A549 (cell line): ENCODE measurements at regions not wholly inside any gene's neighbourhood (a gene's known extent, or its start where the extent isn't known, plus 50 kb on each side); places are given as distances from the start of the nearest gene placed in this dataset.
A peak's percentile ranks its signal among the peaks of the same experiment; 100 is the strongest.

Experiments
- ATAC-seq, 2 experiments: fragments of 200-7000 bp in 1 of 2; fragments of >200 bp in 1 of 2; cut with Nextera tagmentation in 1 of 2; cut with Tn5 transposase in 1 of 2; 3 replicates each; pipeline versions ENCODE4 v1.8.0 to v1.9.1; 2018 to 2020; ENCODE audit warnings: mild to moderate bottlenecking in 1 of 2, moderate library complexity in 1 of 2
- CTCF ChIA-PET: fragments of 300-600 bp; sonication (Branson Sonifier 250); formaldehyde crosslinking; extraction: SDS; loops from one replicate; lab custom pipeline; 2021; ENCODE audit warnings: antibody characterized with exemption, inconsistent platforms; lab: Yijun Ruan, JAX
- POLR2A ChIA-PET: fragments of 350-600 bp; formaldehyde crosslinking; extraction: SDS; loops from one replicate; lab custom pipeline; 2021; ENCODE audit warnings: antibody characterized with exemption, inconsistent platforms; lab: Yijun Ruan, JAX
- DNase-seq, 2 experiments: peaks; one replicate each; pipeline versions ENCODE4 v3.0.0 to v3.0.0-alpha.2; 2011 to 2016; ENCODE audit warnings: low read depth in 1 of 2, low spot score in 1 of 2
- FAIRE-seq: peaks from 2 replicates; lab custom pipeline; 2011; peaks lifted over from hg19 to GRCh38; lab: Jason Lieb, UNC
- H3K27ac ChIP-seq, 2 experiments: fragments of >200 bp; sonication (Bioruptor Twin); formaldehyde crosslinking; 3 replicates each; pipeline ENCODE4 v1.5.1; 2016 to 2017
- H3K4me1 ChIP-seq: fragments of >200 bp; sonication (Bioruptor Twin); formaldehyde crosslinking; 3 replicates; pipeline ENCODE4 v1.6.1; 2016
- H3K4me2 ChIP-seq: fragments of >200 bp; sonication (Bioruptor Twin); formaldehyde crosslinking; 3 replicates; pipeline ENCODE4 v1.6.1; 2016
- H3K4me3 ChIP-seq: fragments of >200 bp; sonication (Bioruptor Twin); formaldehyde crosslinking; 3 replicates; pipeline ENCODE4 v1.5.1; 2016
- H3K9me3 ChIP-seq: fragments of >200 bp; sonication (Bioruptor Twin); formaldehyde crosslinking; 3 replicates; pipeline ENCODE4 v1.6.1; 2016
- CBX2 ChIP-seq: fragments of 200-600 bp; sonication (generic); IDR thresholded peaks from 2 replicates; pipeline ENCODE4 v1.6.1; 2016; ENCODE audit warnings: low read depth, mild to moderate bottlenecking, borderline replicate concordance
- CBX8 ChIP-seq: fragments of 200-600 bp; sonication (generic); IDR thresholded peaks from 2 replicates; pipeline ENCODE4 v1.6.1; 2016
- CEBPB ChIP-seq, 2 experiments: fragments of >200 bp in 1 of 2; sonication (Bioruptor Twin) in 1 of 2; formaldehyde crosslinking in 1 of 2; IDR thresholded peaks; 2 replicates each; pipeline ENCODE4 v1.6.1; 2012 to 2016
- CTCF ChIP-seq: fragments of >200 bp; sonication (Bioruptor Twin); formaldehyde crosslinking; IDR thresholded peaks from 3 replicates; pipeline ENCODE4 v1.5.1; 2016
- ELK1 ChIP-seq: fragments of 150-350 bp; IDR thresholded peaks from 2 replicates; pipeline ENCODE4 v1.6.1; 2014; ENCODE audit warnings: low read depth, mild to moderate bottlenecking, low read length
- HES2 ChIP-seq: fragments of >200 bp; sonication (Bioruptor Twin); formaldehyde crosslinking; IDR thresholded peaks from 2 replicates; pipeline ENCODE4 v1.6.1; 2016
- HOXB5 ChIP-seq: fragments of 250-450 bp; sonication (Bioruptor Pico); IDR thresholded peaks from 2 replicates; pipeline ENCODE4 v1.5.0; 2020; ENCODE audit warnings: mild to moderate bottlenecking, moderate library complexity
- KDM1A ChIP-seq: fragments of 200-600 bp; sonication (generic); IDR thresholded peaks from 2 replicates; pipeline ENCODE4 v1.6.1; 2016; ENCODE audit warnings: low read depth, mild to moderate bottlenecking
- MAFK ChIP-seq: fragments of 450-650 bp; IDR thresholded peaks from 2 replicates; pipeline ENCODE4 v1.6.1; 2014; ENCODE audit not compliant: partially characterized antibody
- NPAS2 ChIP-seq: fragments of 250-450 bp; sonication (Bioruptor Pico); IDR thresholded peaks from 2 replicates; pipeline ENCODE4 v1.8.0; 2022; ENCODE audit warnings: mild to moderate bottlenecking, moderate library complexity, borderline replicate concordance
- PBX3 ChIP-seq: IDR thresholded peaks from 2 replicates; pipeline ENCODE4 v1.6.1; 2012
- POLR2A ChIP-seq: IDR thresholded peaks from 2 replicates; pipeline ENCODE4 v1.6.1; 2012; ENCODE audit warnings: mild to moderate bottlenecking, low read length
- RCOR1 ChIP-seq: fragments of 150-350 bp; IDR thresholded peaks from 2 replicates; pipeline ENCODE4 v1.6.1; 2014; ENCODE audit warnings: antibody characterized with exemption, low read length, low read depth
- REST ChIP-seq: fragments of 200-600 bp; sonication (generic); IDR thresholded peaks from 2 replicates; pipeline ENCODE4 v1.6.1; 2016; ENCODE audit warnings: antibody characterized with exemption, mild to moderate bottlenecking, moderate library complexity
- TP53 ChIP-seq: fragments of 250-450 bp; sonication (Bioruptor Pico); IDR thresholded peaks from 2 replicates; pipeline ENCODE4 v1.5.0; 2021; ENCODE audit warnings: mild to moderate bottlenecking, moderate library complexity
- USF2 ChIP-seq: fragments of 450-650 bp; IDR thresholded peaks from 2 replicates; pipeline ENCODE4 v1.6.1; 2014; ENCODE audit warnings: antibody characterized with exemption
- ZFP36 ChIP-seq: fragments of 450-650 bp; IDR thresholded peaks from 2 replicates; pipeline ENCODE4 v1.6.1; 2014; ENCODE audit warnings: borderline replicate concordance; ENCODE audit not compliant: partially characterized antibody
- WGBS: methylation state at CpG from one replicate; pipeline ENCODE4 v1.1.6; 2017; ENCODE audit errors: missing lambda C conversion rate; 5-methylcytosine and 5-hydroxymethylcytosine counted together

GRCh38 chr5:114948986-114949621 lies 220.6 kb downstream of the TRIM36 start:
- ATAC-seq (no peak), DNase-seq (no peak), FAIRE-seq (no peak)
- H3K4me2 ChIP-seq, result no peak overlapping the region
- H3K4me1 ChIP-seq, result no peaks in the 10 kb centered on the region
- TF ChIP-seq REST, result no peak
- no peak for TF ChIP-seq NPAS2
- TF ChIP-seq RCOR1, result no peak
- no peak for TF ChIP-seq ZFP36
- no peak for TF ChIP-seq KDM1A
- no peak for TF ChIP-seq CBX2
- TF ChIP-seq PBX3, result no peak
- WGBS, result 27% methylated on average over 3 of the region's 3 CpGs
- H3K27ac ChIP-seq, result no peak overlapping the region
- H3K4me3 ChIP-seq, result no peak overlapping the region
- CTCF ChIA-PET, result no interaction called here
- no peaks in the 10 kb centered on the region; the same call in 2 of the 3 replicates for H3K9me3 ChIP-seq
- POLR2A ChIA-PET, result no interaction called here

- Histone ChIP-seq H3K27ac (no peak overlapping the region), H3K9me3 (no peaks in the 10 kb centered on the region; the same call in 2 of the 3 replicates), H3K4me3 (no peak overlapping the region), H3K4me1 (no peaks in the 10 kb centered on the region), H3K4me2 (no peak overlapping the region)
- ATAC-seq, result no peak
- no peak for TF ChIP-seq CEBPB (IDR thresholded peaks at IDR 0.05)
- no peak for TF ChIP-seq ELK1
- TF ChIP-seq CBX8, result no peak
- no peak for TF ChIP-seq REST
- TF ChIP-seq USF2, result no peak
- WGBS, result 3% methylated on average over 2 of the region's 2 CpGs
- POLR2A ChIA-PET, result no interaction called here
- DNase-seq, result no peak
- no peak for FAIRE-seq
- CTCF ChIA-PET, result no interaction called here
Measured at GRCh38 chr5:114948363-114948762, 221.3 kb downstream of the TRIM36 start.

- Histone ChIP-seq H3K9me3 (no peaks in the 10 kb centered on the region), H3K27ac (no peak overlapping the region), H3K4me3 (no peak overlapping the region), H3K4me1 (no peaks in the 10 kb centered on the region), H3K4me2 (no peak overlapping the region)
- 0% methylated on average over 1 of the region's 1 CpG for WGBS
- no peak for DNase-seq
- no peak for ATAC-seq
- FAIRE-seq, result no peak
- CTCF ChIA-PET, result no interaction called here
- POLR2A ChIA-PET, result no interaction called here
- TF ChIP-seq POLR2A, result no peak
- TF ChIP-seq MAFK, result peak; percentile 76
- TF ChIP-seq HES2, result no peak
- no peak for TF ChIP-seq CTCF
- no peak for TF ChIP-seq HOXB5 (CRISPR knock-in tag)
- no peak for TF ChIP-seq TP53 (CRISPR knock-in tag)
Measured at GRCh38 chr5:114940709-114941108, 229.0 kb downstream of the TRIM36 start.
